Progenitor cell of endocrine pancreas (in vitro differentiated cells): ENCODE measurements at regions not wholly inside any gene's neighbourhood (a gene's known extent, or its start where the extent isn't known, plus 50 kb on each side); places are given as distances from the start of the nearest gene placed in this dataset.

Experiments used
- DNase-seq: peaks from one replicate; pipeline ENCODE4 v3.0.0; 2021; ENCODE audit warnings: low spot score; ENCODE audit not compliant: unreplicated experiment
- H3K27ac Mint-ChIP-seq: 2 replicates; pipeline ENCODE4 v1.8.0; 2021; ENCODE audit warnings: mild to moderate bottlenecking, moderate library complexity, mixed read lengths
- H3K27me3 Mint-ChIP-seq: 2 replicates; pipeline ENCODE4 v1.8.0; 2021; ENCODE audit warnings: mixed read lengths
- H3K36me3 Mint-ChIP-seq: 2 replicates; pipeline ENCODE4 v1.8.0; 2022; ENCODE audit warnings: mixed read lengths; ENCODE audit not compliant: insufficient read depth
- H3K4me1 Mint-ChIP-seq: 2 replicates; pipeline ENCODE4 v1.8.0; 2021; ENCODE audit warnings: low read depth, mixed read lengths
- H3K4me3 Mint-ChIP-seq: 2 replicates; pipeline ENCODE4 v1.8.0; 2021; ENCODE audit warnings: low read depth, mild to moderate bottlenecking, moderate library complexity, mixed read lengths
- H3K9me3 Mint-ChIP-seq: 2 replicates; pipeline ENCODE4 v1.8.0; 2021; ENCODE audit warnings: low read depth, mixed read lengths
- TF ChIP-seq, protein P1 (sequence below): fragments of 200-600 bp; sonication (generic); IDR thresholded peaks from one replicate; pipeline ENCODE4 v1.5.0; 2021; ENCODE audit warnings: antibody characterized with exemption, mild to moderate bottlenecking; ENCODE audit not compliant: unreplicated experiment

DNA sequence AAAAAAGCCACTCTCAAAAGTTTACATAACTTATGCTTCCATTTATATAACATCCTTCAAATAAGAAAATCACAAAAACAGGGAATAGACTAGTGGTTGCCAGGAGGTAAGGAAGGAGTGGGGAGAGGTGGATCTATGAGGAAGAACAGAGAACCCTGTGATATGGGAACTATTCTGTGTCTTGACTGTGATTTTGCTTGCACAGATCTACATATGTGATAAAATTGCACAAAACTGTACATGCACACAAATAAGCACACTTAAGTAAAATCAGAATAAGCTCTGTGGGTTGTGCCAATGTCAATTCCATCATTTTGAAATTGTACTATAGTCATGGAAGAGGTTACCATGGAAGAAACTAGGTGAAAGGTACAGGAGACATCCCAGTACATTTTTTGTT lies 121.6 kb upstream of the SGCG start:
- Mint-ChIP-seq H3K4me3 (no peak overlapping the region), H3K27ac (no peak overlapping the region), H3K27me3 (no peaks in the 10 kb centered on the region), H3K9me3 (peaks cover 5% of the 10 kb centered on the region), H3K36me3 (no peaks in the 10 kb centered on the region), H3K4me1 (no peaks in the 10 kb centered on the region)
- TF ChIP-seq, protein P1, sequence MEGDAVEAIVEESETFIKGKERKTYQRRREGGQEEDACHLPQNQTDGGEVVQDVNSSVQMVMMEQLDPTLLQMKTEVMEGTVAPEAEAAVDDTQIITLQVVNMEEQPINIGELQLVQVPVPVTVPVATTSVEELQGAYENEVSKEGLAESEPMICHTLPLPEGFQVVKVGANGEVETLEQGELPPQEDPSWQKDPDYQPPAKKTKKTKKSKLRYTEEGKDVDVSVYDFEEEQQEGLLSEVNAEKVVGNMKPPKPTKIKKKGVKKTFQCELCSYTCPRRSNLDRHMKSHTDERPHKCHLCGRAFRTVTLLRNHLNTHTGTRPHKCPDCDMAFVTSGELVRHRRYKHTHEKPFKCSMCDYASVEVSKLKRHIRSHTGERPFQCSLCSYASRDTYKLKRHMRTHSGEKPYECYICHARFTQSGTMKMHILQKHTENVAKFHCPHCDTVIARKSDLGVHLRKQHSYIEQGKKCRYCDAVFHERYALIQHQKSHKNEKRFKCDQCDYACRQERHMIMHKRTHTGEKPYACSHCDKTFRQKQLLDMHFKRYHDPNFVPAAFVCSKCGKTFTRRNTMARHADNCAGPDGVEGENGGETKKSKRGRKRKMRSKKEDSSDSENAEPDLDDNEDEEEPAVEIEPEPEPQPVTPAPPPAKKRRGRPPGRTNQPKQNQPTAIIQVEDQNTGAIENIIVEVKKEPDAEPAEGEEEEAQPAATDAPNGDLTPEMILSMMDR = no peak
- no peak for DNase-seq

DNA sequence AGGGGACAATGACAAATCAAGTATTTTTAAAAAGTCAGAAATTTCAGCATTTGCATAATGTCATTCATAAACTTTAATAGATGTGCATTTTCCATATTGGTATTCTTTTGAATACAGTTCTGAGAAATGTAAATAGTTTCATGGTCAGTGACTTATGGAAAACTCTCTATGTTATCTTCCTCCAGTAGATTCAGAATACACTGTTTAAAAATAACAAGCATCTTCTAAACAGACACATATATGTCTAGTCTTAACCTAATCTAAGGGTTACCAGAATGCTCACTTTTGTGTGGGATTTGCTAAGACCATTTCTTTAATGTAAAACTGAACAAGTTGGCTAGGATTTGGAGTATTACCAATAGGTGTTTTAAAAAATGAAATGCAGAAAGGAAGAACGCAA lies 119.8 kb upstream of the SGCG start:
- no peak overlapping the region for H3K27ac Mint-ChIP-seq
- TF ChIP-seq, protein P1 = no peak
- H3K36me3 Mint-ChIP-seq = no peaks in the 10 kb centered on the region
- no peaks in the 10 kb centered on the region for H3K27me3 Mint-ChIP-seq
- peaks cover 3% of the 10 kb centered on the region for H3K9me3 Mint-ChIP-seq
- DNase-seq = no peak
- H3K4me3 Mint-ChIP-seq = no peak overlapping the region
- no peaks in the 10 kb centered on the region for H3K4me1 Mint-ChIP-seq

DNA sequence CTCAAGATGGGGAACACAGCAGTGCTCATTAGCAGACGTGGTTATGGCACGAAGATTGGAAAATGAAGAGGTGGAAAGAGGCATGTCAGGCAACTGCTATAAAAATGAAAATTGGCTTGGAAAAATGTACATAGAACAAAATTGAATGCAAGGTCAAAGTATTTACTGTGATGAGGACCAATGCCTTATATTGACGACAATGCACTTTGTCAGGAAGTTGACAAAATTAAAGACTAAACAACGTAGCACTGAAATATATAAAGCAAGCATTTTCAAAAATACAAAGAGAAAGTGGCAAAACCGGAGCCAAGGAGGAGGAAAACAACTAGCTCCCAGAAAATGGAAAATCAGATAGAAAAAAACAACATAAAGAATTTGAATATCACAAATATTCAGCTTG lies 113.7 kb upstream of the SGCG start:
- Mint-ChIP-seq H3K27me3 (no peaks in the 10 kb centered on the region), H3K4me1 (peaks cover 2% of the 10 kb centered on the region), H3K27ac (no peak overlapping the region), H3K4me3 (no peak overlapping the region), H3K36me3 (no peaks in the 10 kb centered on the region), H3K9me3 (peaks cover 4% of the 10 kb centered on the region)
- TF ChIP-seq, protein P1 = no peak
- DNase-seq = no peak

DNA sequence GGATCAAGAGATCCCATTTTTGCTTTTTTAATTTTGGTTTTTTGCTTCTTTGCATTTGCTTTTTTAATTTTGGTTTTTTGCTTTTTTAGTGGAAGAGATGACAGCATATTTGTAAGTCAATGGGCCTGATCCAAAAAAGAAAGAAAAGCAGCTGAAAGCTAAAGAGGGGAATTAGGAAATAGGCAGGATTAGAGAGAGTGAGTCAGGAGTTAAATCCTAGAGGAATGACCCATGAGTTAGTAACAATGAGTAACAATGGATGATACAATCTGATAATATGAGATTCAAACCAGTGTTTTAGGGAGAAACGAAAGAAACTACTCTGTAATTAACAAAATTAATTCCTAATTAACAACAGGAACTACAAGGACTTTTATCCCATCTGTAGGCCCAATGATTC lies 111.2 kb upstream of the SGCG start:
- no peak overlapping the region for H3K27ac Mint-ChIP-seq

DNA sequence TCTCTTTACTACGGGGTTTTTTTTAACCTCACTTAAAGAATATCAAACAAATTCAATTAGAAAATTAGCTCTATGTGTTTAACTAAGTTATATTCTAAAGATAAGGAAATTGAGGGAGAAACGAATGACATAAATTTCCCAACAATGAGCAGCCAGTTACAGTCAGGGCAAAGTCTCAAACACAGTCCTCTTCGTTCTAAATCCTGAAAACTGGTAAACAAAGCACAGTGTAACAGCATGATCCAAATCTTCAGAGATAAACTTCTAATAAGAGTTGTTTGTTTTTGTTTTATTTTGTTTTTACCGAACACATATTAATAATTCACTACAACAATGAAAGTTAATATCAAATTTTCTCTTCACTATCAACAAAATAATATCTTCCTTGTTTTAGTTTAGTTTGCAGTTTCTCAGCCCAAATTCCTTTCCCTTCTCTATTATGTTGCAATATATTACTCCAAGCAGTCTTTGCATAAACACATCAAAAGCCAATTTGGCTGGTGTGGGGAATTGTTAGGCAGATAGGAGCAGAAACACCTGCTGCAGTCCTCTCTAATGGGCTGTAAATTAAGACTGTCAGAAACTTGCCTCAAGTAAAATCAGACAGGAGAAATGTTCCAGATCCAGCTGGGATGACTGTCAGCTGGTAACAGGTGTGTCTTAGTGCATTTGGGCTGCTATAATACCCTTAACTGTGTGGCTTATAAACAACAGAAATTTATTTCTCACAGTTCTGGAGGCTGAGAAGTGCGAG lies 106.5 kb upstream of the SGCG start:
- Mint-ChIP-seq H3K4me1 (peaks cover 5% of the 10 kb centered on the region), H3K36me3 (no peaks in the 10 kb centered on the region), H3K27me3 (no peaks in the 10 kb centered on the region), H3K27ac (no peak overlapping the region), H3K4me3 (no peak overlapping the region), H3K9me3 (peaks cover 4% of the 10 kb centered on the region)
- TF ChIP-seq, protein P1 = no peak
- no peak for DNase-seq

More for the DNA sequence above, 111.2 kb upstream of the SGCG start:
- Mint-ChIP-seq H3K4me3 (no peak overlapping the region), H3K9me3 (peaks cover 4% of the 10 kb centered on the region), H3K4me1 (peaks cover 6% of the 10 kb centered on the region), H3K36me3 (no peaks in the 10 kb centered on the region), H3K27me3 (no peaks in the 10 kb centered on the region)
- no peak for DNase-seq
- TF ChIP-seq, protein P1 = no peak
